ENCODE measurements at regions not wholly inside any gene's neighbourhood (a gene's known extent, or its start where the extent isn't known, plus 50 kb on each side); places are given as distances from the start of the nearest gene placed in this dataset.

GRCh38 chr6:98593676-98594075 lies 240.7 kb upstream of the POU3F2 start:
- FAIRE-seq: no peak

DNA sequence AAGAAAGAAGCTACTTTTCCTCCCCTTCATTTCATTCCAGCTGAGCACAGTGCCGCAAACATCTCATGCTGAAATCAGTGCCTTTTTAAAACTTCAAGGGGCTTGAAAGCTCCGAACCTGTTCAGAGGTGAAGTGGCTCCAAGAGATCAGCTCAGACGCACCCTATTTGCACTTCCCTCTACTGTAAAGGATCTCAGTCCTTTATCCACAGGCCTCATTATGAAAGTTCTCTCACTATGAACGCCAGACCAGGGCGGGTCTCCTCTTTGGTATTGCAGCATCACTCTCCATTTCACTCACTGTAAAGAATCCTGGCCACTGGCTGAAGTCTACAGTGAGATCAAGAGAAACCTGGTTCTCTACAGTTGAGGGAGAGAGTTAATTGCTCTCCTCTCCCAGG lies 232.7 kb upstream of the POU3F2 start:
- no peak overlapping the region for H3K4me3 ChIP-seq
- H3K27me3 ChIP-seq (replicated peaks in 1 of 2; ENCODE audit: control insufficient read depth in 2 of 2, insufficient read depth in 2 of 2, low read length in 1 of 2): no peaks in the 10 kb centered on the region; a peak in 1 of 4 replicates
- 29% methylated on average over 5 of the region's 5 CpGs for WGBS (ENCODE audit: insufficient coverage, insufficient replicate concordance, low lambda C conversion rate, missing lambda C conversion rate)
- H3K9ac ChIP-seq (ENCODE audit: control insufficient read depth, insufficient read depth, low read length): no peak overlapping the region
- FAIRE-seq: no peak
- ChIA-PET SMC1A (ENCODE audit: uncharacterized antibody, unreplicated experiment) (no interaction called here), RAD21 (ENCODE audit: unreplicated experiment) (no interaction called here), CTCF (no interaction called here), POLR2A (no interaction called here)
- no TSS peak for BruUV-seq (replicated peaks)
- H3K36me3 ChIP-seq (ENCODE audit: control insufficient read depth in 2 of 2, insufficient read depth in 2 of 2, low read length in 1 of 2): no peaks in the 10 kb centered on the region
- H3K4me2 ChIP-seq (ENCODE audit: control insufficient read depth, insufficient read depth): no peak overlapping the region
- no peak for DNase-seq (ENCODE audit: low read depth, low spot score)
- no peaks in the 10 kb centered on the region for H3K4me1 ChIP-seq (ENCODE audit: control insufficient read depth, insufficient read depth, low read length)
- H3K27ac ChIP-seq (ENCODE audit: control insufficient read depth, insufficient read depth): no peak overlapping the region
- in situ Hi-C loops (cut with MboI): no loop called here
- TF ChIP-seq ESRRA (IDR thresholded peaks at IDR 0.05; ENCODE audit: low read length) (no peak), ETV6 (conservative IDR thresholded peaks at IDR 0.05 in 1 of 2, IDR thresholded peaks at IDR 0.05 in 1 of 2; ENCODE audit: borderline replicate concordance in 1 of 2, low read depth in 1 of 2) (no peak), RELA (IDR thresholded peaks at IDR 0.05; ENCODE audit: borderline replicate concordance, partially characterized antibody) (no peak), STAT1 (conservative IDR thresholded peaks at IDR 0.05) (no peak)
- H4K20me1 ChIP-seq (ENCODE audit: control insufficient read depth, insufficient read depth): no peaks in the 10 kb centered on the region
- intact Hi-C loops (cut with micrococcal nuclease; ENCODE audit: unreplicated experiment): no loop called here
- no peaks in the 10 kb centered on the region for H3K79me2 ChIP-seq (ENCODE audit: control insufficient read depth, insufficient read depth, low read length)
- H2AFZ ChIP-seq (ENCODE audit: control insufficient read depth, low read depth, low read length): no peak overlapping the region
- no peak for ATAC-seq
- no peaks in the 10 kb centered on the region for H3K9me3 ChIP-seq (replicated peaks; ENCODE audit: control insufficient read depth, insufficient read depth, low read length)

More at GRCh38 chr6:98593676-98594075, 240.7 kb upstream of the POU3F2 start:
- SMC1A ChIA-PET (ENCODE audit: uncharacterized antibody, unreplicated experiment): no interaction called here
- Histone ChIP-seq H3K4me1 (ENCODE audit: control insufficient read depth, insufficient read depth, low read length) (no peaks in the 10 kb centered on the region), H3K27ac (ENCODE audit: control insufficient read depth, insufficient read depth) (no peak overlapping the region), H3K4me3 (no peak overlapping the region), H3K79me2 (ENCODE audit: control insufficient read depth, insufficient read depth, low read length) (no peaks in the 10 kb centered on the region), H3K9me3 (replicated peaks; ENCODE audit: control insufficient read depth, insufficient read depth, low read length) (no peaks in the 10 kb centered on the region), H3K4me2 (ENCODE audit: control insufficient read depth, insufficient read depth) (no peak overlapping the region), H3K36me3 (ENCODE audit: control insufficient read depth in 2 of 2, insufficient read depth in 2 of 2, low read length in 1 of 2) (no peaks in the 10 kb centered on the region), H4K20me1 (ENCODE audit: control insufficient read depth, insufficient read depth) (no peaks in the 10 kb centered on the region), H3K9ac (ENCODE audit: control insufficient read depth, insufficient read depth, low read length) (no peak overlapping the region), H2AFZ (ENCODE audit: control insufficient read depth, low read depth, low read length) (no peak overlapping the region), H3K27me3 (replicated peaks in 1 of 2; ENCODE audit: control insufficient read depth in 2 of 2, insufficient read depth in 2 of 2, low read length in 1 of 2) (no peaks in the 10 kb centered on the region)
- ATAC-seq (no peak), DNase-seq (ENCODE audit: low read depth, low spot score) (no peak)
- in situ Hi-C loops (cut with MboI) (no loop called here), intact Hi-C loops (cut with micrococcal nuclease; ENCODE audit: unreplicated experiment) (no loop called here)
- POLR2A ChIA-PET: no interaction called here
- no TSS peak for BruUV-seq (replicated peaks)
- RAD21 ChIA-PET (ENCODE audit: unreplicated experiment): no interaction called here
- TF ChIP-seq SUZ12 (IDR thresholded peaks at IDR 0.05; ENCODE audit: unreplicated experiment): no peak
- TF ChIP-seq JUNB (IDR thresholded peaks at IDR 0.05): peak; percentile 31
- WGBS (ENCODE audit: insufficient coverage, insufficient replicate concordance, low lambda C conversion rate, missing lambda C conversion rate): 0% methylated on average over 2 of the region's 2 CpGs
- CTCF ChIA-PET: no interaction called here

Measured in GM12878 (cell line).